OCI-LY1 (cell line): ENCODE measurements at regions not wholly inside any gene's neighbourhood (a gene's known extent, or its start where the extent isn't known, plus 50 kb on each side); places are given as distances from the start of the nearest gene placed in this dataset.

Experiments
- EZH2 ChIP-seq: fragments of 200-600 bp; sonication (generic), shearing (Covaris generic); IDR thresholded peaks from 2 replicates; pipeline ENCODE4 v1.8.0; 2017; ENCODE audit warnings: borderline replicate concordance, mixed run types, mild to moderate bottlenecking, antibody characterized with exemption, low read length, moderate library complexity, mixed read lengths
- TF ChIP-seq, protein P1 (sequence below): fragments of 200-600 bp; sonication (generic), shearing (Covaris generic); IDR thresholded peaks from 2 replicates; pipeline ENCODE4 v1.5.1; 2017; ENCODE audit warnings: mild to moderate bottlenecking, antibody characterized with exemption, low read length, moderate library complexity, mixed read lengths

DNA sequence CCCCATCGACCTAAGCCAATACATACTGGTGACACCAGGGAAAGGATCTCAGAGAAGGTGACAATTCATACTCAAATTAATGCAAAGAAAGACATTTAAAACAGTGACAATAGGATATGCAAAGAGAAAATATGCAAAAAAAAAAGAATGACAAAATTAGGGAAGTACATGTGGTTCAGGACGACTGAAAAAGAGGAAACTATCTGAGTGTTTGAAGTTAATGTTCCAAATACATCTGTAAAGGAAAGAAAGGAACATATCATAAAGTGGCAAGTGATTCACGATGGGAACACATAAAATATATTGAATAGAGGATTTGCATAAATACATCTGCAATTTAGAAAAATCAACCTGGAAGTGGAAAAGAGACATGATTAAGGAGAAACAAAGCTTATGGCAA, 441.4 kb downstream of the SLITRK5 start:
- TF ChIP-seq, protein P1, sequence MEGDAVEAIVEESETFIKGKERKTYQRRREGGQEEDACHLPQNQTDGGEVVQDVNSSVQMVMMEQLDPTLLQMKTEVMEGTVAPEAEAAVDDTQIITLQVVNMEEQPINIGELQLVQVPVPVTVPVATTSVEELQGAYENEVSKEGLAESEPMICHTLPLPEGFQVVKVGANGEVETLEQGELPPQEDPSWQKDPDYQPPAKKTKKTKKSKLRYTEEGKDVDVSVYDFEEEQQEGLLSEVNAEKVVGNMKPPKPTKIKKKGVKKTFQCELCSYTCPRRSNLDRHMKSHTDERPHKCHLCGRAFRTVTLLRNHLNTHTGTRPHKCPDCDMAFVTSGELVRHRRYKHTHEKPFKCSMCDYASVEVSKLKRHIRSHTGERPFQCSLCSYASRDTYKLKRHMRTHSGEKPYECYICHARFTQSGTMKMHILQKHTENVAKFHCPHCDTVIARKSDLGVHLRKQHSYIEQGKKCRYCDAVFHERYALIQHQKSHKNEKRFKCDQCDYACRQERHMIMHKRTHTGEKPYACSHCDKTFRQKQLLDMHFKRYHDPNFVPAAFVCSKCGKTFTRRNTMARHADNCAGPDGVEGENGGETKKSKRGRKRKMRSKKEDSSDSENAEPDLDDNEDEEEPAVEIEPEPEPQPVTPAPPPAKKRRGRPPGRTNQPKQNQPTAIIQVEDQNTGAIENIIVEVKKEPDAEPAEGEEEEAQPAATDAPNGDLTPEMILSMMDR, result no peak
- TF ChIP-seq EZH2, result no peak
